GM19240 (cell line): ENCODE measurements at regions not wholly inside any gene's neighbourhood (a gene's known extent, or its start where the extent isn't known, plus 50 kb on each side); places are given as distances from the start of the nearest gene placed in this dataset.
"Not testable (repeated sequence)": the region's sequence is repeated elsewhere in the genome, so short reads cannot be mapped to it uniquely, and the experiment has no call there.

Experiments used
- DNase-seq: peaks from one replicate; pipeline ENCODE4 v3.0.0; 2011; ENCODE audit warnings: low spot score; ENCODE audit not compliant: insufficient read length

DNA sequence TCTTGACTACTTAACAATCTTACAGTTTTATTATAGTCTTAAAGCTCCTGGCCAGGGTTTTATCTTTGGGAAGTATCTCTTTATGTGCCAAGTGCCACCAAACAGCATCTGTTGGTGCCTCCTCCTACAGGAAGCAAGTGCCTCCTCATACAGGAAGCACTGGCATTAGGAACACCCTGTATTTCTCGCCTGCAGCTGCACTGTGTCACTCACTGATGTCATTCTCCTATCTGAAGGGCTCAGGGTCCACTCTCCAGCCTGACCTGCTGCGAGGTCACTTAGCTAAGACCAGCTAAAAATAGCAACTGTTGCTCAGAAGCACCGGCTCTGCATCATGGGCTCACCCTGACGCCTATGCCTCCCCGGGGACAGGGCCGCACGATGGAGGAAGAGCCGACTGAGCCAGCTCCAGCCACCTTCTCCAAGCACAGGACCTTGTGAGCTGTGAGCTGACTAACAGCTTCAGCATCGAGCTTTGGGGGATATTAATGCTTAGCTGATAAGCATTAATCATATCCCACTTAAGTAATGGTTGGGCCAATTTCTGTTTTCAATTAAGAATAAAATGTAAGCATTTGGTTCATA, 66.3 kb upstream of the CD93 start:
- DNase-seq: no peak

DNA sequence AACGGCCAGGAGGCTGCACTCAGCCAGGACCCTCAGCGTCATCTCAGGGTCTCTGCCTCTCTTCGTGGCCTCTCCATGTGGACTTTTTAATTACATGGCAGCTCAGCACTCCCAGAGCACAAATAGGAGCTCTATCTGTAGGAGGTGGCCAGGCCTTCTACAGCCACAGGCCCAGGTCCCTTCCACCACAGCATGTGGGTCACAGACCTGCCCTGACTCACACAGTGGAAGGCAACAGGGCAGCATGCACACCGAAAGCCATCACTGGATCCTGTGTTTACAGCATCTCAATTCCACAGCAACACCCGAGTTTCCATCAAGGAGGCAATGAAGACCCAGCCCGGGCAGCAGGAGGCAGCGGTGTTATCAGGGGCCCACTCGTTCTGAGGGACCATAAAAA, 65.8 kb upstream of the CD93 start:
- no peak for DNase-seq

DNA sequence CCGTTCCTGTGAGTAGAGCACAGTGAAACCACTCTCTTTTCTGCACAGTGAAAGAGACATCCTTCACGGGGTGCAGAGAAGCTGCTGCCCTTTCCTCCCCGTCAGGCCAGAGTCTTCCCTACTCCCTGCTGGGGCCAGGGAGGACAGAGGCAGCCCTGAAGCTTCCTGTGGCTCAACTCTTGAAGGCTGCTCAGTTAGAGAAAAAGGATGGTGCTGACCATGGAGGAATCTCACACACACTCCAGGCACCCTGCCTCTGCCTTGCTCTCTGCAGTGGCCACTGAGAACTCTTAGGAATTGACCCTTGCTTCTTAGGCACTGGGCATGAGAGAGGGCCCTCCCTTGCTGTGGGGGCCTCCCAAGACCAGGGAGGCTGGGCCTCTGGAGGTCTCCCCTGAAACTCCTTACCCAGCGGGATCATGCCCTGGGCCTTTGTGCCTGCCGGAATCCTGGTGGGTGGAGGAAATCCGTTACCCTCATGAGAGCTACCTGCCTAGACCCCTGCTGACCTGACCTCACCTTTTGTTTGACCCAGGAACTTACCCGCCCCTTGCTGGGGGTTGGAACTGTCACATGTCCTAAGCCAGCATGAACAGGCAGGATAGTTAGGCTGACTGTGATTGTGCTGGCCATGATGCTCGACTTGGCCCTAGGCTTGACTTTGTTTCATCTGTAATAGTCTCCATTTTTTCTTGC, 65.0 kb upstream of the CD93 start:
- no peak for DNase-seq

DNA sequence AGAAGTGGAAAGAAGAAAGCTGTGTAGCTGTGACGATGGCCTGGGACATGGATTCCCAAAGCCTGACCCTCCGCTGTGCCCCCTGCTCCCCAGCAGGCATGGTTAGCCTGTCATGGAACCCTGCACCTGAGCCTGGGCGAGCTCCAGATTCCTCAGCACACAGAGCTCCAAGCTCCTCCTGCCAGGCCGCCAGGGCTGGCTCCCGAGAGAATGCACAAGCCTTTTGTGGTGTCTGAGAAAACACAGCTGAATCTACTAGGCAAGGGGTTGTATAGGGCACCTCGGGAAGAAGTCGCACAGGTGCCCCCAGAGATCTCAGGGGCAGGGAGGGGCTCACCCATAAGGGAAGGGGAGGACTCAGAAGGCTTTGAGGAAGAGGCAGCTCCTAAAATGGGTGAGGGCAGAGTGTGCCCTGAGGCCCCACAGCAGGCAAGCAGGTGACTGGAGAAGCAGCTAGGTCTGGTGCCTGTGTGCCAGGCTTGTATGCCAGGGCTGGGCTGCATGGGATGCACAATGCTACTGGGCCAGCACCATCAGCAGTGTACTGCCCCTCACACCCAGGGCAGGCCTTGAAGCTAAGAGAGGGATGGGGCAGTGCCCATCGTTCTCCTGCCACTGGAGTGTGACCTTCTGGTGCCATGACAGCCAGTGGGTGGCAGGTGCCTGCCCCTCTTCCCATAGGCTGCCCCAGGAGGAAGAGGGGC, 64.3 kb upstream of the CD93 start:
- DNase-seq: no peak

DNA sequence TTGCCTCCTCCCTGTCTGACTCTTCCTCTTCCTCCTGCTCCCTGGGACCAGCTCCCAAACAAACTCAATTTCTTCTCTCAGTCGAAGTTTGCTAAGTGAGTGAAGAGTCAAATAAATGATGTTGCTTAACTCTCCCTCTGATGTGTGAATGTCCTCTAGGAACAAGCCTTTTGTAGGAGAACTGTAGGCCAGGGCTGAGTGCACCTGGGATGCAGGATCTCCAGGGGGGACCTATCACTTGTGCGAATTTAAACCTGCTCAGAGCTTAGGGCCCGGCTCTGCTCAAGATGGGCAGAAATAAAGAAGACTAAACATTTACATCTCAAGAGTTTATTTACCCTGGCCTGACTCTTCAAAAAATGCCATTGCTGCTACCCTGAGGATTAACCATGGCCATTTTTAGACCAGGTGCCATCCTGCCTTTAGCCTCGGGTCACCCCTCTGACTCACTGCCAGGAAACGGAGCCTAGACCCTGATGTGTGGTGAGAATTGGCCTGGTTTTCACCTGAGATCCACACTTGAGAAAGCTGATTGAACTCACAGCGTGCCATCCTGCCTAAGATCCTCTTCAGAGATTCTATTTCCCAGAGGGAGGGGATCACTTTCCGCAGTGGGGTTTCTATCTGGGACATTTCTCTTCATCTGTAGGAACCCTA, 63.6 kb upstream of the CD93 start:
- DNase-seq: no peak

DNA sequence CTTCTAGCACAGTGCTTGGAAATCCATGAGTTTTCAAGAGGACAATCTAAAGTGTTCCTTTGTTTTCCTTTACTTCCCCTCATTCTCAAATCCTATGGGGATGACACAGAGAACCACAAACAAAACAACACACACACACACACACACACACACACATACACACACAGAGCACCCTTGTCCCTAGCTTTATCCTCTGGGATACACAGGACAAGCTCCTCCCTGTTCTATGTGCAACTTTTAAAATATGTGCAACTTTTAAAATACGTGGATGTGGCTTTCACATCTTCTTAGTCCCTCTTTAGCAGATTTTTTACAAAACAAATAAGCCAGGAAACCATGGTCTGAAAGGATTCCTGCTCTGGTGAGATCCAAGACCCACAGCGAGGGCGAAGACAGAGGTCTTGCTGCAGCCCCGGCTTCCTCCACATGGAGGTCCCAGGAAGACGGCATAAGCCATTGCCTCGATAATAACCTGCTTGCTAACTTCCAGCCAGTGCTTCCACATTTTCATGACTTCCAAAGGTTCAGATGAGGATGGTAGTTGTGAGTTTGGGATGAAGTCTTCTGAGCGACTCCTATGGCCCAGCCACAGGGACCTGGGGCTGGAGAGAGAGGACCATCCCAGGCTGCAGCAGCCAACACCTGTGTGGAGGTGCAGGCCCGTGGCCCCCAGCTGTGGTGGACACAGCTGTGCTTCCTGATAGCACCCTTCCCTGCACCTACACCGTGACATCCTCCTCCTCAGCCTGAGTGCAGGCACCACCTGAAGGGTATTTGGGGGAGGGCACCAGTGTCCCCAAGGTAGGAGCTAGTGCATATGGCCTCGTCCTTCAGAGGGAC, 62.8 kb upstream of the CD93 start:
- no peak for DNase-seq

DNA sequence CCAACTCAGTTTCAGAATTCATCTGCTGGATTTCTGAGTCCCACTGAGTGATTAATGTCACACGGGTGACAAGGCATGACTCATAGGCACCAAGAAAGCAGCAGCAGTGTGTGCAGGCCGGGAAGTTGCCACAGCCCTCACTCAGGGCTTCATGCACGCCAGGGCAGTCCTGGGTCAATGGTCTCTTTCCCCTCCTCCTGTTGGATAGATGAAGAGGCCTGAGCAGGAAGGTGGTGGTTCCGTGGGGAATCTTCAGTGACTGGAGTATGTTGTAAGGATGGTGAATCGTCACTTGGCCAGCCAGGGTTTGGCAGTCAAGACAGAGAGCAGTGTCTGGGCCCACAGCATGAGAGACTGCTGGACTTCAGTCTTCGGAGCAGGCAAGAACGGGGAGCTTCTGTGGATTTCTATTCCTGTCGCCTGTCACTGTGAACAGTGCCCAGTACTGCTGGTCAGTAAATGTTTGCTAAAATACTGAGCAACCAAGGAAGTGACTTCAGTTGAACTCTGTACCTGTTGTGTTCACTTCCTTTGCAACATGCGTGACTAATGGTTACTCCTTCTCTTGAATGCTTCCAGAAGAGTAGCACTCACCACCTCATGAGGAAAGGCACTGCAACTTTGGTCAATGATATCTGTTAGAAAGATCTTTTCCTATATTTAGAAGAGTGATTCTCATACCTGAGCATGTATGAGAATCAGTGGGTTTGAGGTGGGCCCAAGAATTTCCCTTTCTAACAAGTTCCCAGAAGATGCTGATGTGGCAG, 62.0 kb upstream of the CD93 start:
- DNase-seq: no peak

DNA sequence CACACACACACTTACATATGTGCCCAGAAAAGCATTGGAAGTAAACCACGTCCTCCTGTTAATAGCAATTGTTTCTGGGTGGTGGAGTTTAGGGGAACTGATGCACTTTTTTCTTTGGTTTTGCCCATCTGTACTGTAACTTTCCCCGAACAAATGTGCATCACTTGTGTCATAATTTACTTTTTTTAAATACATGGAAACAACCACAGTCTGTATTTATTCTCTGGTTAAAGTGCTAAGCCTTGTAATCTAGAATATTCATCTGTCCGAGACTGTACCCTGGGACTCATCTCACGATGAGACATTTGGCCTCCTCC, 61.5 kb upstream of the CD93 start:
- no peak for DNase-seq

DNA sequence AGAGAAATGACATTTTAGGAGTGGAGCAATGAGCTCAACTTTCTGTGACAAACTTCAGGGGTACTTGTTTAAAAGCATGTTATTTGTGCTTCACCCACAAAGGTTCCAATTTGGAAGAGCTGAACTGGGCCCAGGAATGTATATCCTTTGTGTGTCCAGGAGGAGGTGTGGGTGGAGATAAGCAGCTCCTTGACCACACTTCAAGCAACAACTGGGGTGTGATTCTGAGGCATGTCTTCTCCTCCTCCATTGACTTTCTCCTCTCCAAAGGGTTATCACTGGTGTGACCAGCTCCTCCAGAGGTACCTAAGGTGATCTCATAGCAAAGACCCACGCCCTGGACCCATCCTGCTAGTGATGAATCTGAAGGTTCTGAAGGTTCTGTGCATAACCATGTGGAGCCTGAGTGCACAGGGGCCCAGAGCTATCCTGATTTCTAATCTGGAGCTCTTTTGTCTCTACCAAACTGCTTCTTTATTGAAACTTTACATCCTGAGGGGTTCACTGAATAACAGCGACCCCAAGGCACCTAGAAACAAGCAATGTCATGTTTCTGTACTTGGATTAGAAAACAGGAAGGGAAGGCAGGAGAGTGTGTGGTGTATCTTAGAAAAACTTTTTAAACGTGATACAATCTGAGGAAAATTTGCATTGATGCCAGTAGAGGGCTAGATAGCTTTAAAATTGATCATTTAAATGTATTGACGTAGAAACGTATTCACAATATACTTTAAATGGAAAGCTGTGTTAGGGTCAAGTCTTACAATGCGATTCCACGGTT, 60.9 kb upstream of the CD93 start:
- DNase-seq: no peak

DNA sequence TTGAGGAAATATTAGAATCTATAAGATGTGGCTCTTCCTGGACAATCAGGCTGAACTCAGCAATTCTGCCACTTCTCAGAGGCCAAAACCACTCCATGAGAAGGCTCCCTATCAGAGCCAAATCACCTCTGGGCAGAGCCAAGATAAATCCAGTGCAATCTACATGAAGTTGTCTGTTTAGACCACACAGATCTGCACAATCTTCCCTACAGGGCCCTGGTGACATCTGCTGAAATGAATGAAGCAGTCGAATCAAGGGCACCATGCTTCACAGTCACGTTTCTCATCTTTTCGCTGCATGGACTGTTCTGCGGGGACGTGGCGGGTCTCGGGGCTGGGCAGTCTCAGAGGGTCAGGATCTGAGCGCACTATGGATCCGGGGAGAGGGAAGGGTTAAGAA, 60.1 kb upstream of the CD93 start:
- no peak for DNase-seq

DNA sequence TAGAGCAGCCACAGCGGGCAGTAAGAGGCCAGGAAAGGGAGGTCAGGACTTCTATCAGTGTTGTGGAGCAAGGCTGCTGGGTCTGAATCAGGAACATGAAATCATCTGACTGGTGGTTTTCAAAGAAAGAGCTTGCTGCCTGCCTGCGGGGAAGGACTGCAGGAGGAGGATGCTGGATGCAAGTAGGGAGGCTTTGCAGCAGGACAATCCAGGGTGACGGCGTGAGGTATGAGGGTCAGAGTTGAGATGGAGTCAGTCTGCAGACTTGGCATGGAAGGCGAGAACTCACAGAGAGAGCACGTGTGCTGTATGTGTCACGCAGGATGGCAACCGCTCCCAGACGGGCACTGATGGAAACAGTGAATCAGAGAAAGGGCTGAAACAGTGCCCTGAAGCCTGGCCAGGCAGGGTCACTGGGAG, 59.2 kb upstream of the CD93 start:
- DNase-seq: no peak

DNA sequence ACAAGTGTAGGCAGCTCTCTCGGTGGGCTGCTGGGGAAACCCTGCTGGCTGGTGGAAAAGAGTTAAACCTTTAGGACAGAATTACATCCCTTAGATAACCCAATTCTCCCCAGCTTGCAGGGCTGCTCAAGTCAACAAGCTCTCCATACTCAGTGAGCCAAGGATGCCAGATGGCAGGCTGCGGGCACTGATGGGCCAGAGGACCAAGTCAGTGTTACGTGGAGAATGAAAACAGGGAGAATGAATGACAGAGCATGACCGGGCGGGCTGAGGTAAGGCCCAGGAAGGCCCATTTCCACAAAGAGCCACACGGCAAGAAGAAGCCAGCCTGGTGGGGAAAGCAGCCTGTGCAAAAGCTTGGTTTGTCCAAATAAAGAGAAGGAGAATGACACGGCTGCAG, 58.7 kb upstream of the CD93 start:
- no peak for DNase-seq

DNA sequence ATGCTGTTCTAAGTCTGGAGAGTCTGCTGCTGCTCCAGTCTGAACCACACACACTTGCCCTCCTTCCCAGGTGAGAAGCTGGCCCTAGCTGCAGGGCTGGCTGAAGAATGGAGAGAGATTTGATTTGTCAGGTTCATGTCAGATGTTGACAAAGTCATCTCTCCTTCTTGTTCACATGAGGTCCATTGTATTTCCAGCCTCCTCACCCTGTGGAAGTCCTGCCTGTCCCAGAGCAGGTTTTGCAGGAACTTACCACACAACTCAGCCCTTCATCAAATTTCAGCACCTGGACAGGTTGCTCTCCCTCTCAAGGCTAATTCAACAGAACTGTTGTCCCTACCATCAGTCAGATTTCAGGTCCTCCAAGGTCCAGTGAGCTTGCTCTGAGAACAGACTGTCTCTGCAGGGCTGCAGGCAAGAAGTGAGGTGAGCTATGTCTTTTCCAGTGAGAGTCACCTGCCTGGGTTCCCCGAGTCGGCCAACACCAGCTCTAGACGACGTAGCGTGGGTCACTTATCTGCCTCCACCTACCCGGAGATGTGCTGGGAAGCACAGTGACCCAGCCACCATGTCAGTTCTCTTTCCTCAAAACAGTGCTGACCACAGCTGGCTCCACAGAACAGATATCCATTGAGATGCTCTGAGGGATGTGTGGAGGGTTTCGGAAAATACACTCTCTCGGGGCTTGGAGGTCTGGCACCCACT, 58.0 kb upstream of the CD93 start:
- no peak for DNase-seq

DNA sequence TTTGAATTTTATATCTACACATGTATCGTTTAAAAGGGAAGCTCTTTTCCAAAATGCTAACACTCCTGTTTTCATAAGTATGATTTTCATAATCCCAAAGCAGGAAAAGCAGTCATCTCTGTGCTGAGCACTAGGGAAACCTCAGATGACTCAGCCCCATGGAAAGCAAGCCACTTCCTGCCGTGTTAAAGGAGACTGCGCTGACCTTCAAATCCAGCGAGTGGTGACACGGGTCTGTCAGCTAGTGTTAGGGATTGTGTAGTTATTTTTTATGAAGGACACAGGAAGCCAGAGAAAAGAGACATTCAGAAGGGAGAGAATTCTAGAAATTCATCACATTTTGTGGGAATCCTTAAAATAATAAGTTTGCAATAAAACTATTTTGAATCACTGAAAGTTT, 57.0 kb upstream of the CD93 start:
- DNase-seq: no peak

DNA sequence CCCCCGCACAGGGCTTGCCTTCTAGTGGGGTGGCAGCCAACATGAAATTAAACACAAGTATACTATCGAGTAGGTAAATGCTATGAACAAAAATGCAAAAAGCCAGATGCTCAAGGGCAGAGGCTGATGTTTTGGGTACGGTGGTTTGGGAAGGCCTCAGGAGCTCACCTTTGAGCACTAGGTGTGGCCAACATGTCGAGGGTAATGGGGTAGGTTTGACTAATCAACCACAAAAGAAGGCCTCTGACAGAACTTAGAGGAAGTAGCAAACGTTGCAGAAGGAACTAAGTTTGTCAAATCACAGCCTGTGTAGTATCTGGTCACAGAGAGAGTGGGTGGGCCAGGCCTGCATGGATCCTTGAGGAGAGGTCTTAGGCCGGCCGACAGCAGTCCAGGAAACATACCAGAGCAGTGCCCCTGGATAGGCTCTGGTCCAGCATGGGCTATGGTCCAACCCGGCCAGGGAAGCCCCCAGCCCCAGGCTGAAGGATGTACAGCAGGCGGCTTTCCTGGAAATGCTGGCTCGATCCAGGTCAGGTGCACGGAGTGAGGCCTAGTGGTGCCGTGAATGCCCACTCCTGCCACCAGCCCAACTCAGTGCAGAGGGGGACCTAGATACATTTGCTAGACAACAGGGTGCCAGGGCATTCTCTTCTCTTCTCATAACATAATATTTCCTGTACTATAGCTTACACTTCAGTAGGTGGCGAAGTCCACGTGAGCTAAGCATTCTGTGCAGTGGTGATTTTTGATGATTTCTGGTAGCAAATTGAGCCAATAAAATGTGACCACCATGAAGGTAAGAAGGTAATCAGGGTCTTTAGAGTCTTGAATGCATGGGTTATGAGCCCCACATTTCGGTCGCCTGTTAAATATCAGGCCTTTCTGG, 56.3 kb upstream of the CD93 start:
- DNase-seq: no peak

DNA sequence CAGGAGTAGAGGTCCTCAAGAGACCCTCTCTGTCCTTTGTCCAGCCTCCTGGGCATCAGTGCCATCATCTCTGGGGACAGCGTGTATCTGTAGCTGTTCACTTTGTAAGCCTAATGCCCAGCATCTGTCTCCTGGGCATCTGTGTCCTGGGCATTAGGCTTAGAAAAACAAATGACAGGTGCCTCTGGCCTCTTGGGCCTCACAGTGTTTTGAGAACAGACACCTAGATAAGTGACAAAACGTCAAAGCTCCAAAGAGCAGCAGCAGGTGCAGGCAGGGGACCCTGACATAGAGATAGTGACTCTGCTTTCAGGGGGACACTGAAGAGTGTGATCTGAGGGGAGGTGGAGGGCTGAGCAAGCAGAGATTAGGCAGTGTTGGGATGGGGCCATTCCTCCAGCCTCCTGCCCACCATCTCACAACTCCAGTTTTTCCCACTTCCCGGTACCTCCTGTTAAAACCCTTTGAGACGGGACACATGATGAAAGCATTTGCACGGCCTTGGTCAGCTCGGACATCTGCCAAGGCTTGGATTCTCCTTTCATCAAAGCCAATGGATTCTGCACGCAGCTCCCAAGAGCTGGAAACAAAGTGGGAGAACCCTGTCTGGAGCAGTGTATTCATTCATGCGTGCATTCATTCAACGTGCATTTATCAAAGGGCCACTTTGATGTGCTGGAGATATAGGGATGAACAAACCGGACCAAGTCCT, 55.5 kb upstream of the CD93 start:
- no peak for DNase-seq

DNA sequence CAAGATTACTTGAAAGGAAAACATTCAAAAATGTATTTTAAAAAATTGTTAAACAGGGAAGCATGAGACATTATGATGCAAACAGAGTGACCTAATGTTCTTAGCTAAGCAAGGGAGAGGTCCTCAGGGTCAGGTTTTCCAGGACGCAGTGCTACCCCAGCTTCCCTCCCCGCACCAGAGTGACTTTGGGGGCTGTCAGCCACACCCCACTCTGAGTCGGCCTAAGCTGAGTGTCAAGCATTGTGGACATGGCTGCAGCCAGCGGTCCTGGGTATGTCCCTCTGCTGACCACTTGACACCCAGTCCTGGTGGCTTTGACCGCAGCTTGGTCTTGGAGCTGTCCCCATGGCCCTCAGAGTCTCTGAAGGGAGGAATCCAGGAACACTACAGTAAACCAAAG, 54.9 kb upstream of the CD93 start:
- no peak for DNase-seq

DNA sequence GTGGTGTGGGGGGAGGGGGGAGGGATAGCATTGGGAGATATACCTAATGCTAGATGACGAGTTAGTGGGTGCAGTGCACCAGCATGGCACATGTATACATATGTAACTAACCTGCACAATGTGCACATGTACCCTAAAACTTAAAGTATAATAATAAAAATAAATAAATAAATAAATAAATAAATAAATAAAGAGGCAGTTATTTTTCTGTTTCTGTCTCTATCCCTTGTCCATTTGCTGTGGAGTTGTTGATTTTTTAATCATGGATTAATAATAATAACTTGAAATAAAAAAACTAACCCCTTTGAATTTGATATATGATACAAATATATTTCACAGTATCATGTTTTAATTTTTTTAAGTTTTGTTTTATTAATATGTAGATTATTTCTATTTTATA, 53.9 kb upstream of the CD93 start:
- not testable (repeated sequence) for DNase-seq
